ENCODE measurements at regions not wholly inside any gene's neighbourhood (a gene's known extent, or its start where the extent isn't known, plus 50 kb on each side); places are given as distances from the start of the nearest gene placed in this dataset.

DNA sequence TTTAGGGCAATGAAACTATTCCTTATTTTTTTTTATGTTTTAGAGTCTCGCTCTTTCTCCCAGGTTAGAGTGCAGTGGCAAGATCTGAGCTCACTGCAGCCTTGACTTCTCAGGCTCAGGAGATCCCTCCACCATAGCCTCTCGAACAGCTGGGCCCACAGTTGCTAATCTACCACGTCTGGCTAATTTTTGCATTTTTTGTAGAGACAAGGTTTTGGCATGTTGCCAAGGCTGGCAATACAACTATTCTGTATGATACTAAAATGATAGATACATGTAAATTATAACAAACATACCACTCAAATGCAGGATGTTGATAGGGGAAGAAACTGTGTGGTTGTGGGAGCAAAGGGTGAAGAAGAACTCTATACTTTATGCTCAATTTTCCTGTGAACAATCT is 401.3 kb downstream of the ZFHX3 start:
- no peak for DNase-seq (ENCODE audit: low read depth in 2 of 2)
- Histone ChIP-seq H3K4me3 (replicated peaks in 1 of 4; ENCODE audit: control extremely low read depth in 1 of 4, insufficient read depth in 1 of 4, low read depth in 3 of 4, low read length in 4 of 4) (no peak overlapping the region), H3K36me3 (ENCODE audit: control insufficient read depth, insufficient read depth, low read length) (no peaks in the 10 kb centered on the region), H3K4me2 (ENCODE audit: extremely low read depth, insufficient read depth, low read length) (no peak overlapping the region), H3K9ac (ENCODE audit: insufficient read depth, low read length) (no peak overlapping the region), H4K20me1 (ENCODE audit: control insufficient read depth, extremely low read depth, insufficient read depth, low read length) (no peaks in the 10 kb centered on the region), H2AFZ (ENCODE audit: low read length) (no peak overlapping the region), H3K27me3 (ENCODE audit: control insufficient read depth, insufficient read depth, low read length) (no peaks in the 10 kb centered on the region), H3K9me3 (ENCODE audit: control insufficient read depth, insufficient read depth, low read depth, low read length) (no peaks in the 10 kb centered on the region), H3K79me2 (ENCODE audit: control insufficient read depth, insufficient read depth, low read length) (no peaks in the 10 kb centered on the region), H3K27ac (ENCODE audit: insufficient read depth, low read length) (no peak overlapping the region), H3K4me1 (ENCODE audit: control insufficient read depth, extremely low read depth, insufficient read depth, low read length) (no peaks in the 10 kb centered on the region)
- no peak for TF ChIP-seq EZH2 (IDR thresholded peaks at IDR 0.05; ENCODE audit: low read length, missing control alignments)
- TF ChIP-seq, protein P1, sequence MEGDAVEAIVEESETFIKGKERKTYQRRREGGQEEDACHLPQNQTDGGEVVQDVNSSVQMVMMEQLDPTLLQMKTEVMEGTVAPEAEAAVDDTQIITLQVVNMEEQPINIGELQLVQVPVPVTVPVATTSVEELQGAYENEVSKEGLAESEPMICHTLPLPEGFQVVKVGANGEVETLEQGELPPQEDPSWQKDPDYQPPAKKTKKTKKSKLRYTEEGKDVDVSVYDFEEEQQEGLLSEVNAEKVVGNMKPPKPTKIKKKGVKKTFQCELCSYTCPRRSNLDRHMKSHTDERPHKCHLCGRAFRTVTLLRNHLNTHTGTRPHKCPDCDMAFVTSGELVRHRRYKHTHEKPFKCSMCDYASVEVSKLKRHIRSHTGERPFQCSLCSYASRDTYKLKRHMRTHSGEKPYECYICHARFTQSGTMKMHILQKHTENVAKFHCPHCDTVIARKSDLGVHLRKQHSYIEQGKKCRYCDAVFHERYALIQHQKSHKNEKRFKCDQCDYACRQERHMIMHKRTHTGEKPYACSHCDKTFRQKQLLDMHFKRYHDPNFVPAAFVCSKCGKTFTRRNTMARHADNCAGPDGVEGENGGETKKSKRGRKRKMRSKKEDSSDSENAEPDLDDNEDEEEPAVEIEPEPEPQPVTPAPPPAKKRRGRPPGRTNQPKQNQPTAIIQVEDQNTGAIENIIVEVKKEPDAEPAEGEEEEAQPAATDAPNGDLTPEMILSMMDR (conservative IDR thresholded peaks at IDR 0.05 in 1 of 2, IDR thresholded peaks at IDR 0.05 in 1 of 2; ENCODE audit: low read depth in 1 of 2, low read length in 2 of 2), result no peak

DNA sequence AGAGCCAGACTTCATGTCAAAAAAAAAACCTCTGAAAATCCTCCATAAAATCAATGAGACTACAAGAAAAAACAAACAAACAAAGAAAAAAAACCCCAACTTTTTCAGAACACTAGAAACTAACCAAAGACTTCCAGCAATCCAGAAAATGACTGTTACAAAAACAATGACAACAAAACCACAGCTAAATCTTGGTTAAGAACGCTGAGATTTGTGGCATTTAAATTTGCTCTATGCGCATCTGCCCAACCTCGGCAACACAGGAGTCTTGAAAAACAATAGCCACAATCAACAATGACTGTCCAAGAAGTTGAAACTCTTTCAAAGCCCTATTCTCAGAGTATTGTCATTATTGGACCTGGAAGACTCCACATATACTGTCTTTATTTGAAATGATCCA is 402.4 kb downstream of the ZFHX3 start:
- Histone ChIP-seq H3K9ac (ENCODE audit: insufficient read depth, low read length) (no peak overlapping the region), H4K20me1 (ENCODE audit: control insufficient read depth, extremely low read depth, insufficient read depth, low read length) (no peaks in the 10 kb centered on the region), H3K4me1 (ENCODE audit: control insufficient read depth, extremely low read depth, insufficient read depth, low read length) (no peaks in the 10 kb centered on the region), H3K79me2 (ENCODE audit: control insufficient read depth, insufficient read depth, low read length) (no peaks in the 10 kb centered on the region), H3K27me3 (ENCODE audit: control insufficient read depth, insufficient read depth, low read length) (no peaks in the 10 kb centered on the region), H3K36me3 (ENCODE audit: control insufficient read depth, insufficient read depth, low read length) (no peaks in the 10 kb centered on the region), H3K27ac (ENCODE audit: insufficient read depth, low read length) (no peak overlapping the region), H3K4me3 (replicated peaks in 1 of 4; ENCODE audit: control extremely low read depth in 1 of 4, insufficient read depth in 1 of 4, low read depth in 3 of 4, low read length in 4 of 4) (no peak overlapping the region), H3K9me3 (ENCODE audit: control insufficient read depth, insufficient read depth, low read depth, low read length) (no peaks in the 10 kb centered on the region), H3K4me2 (ENCODE audit: extremely low read depth, insufficient read depth, low read length) (no peak overlapping the region), H2AFZ (ENCODE audit: low read length) (no peak overlapping the region)
- TF ChIP-seq, protein P1 (conservative IDR thresholded peaks at IDR 0.05 in 1 of 2, IDR thresholded peaks at IDR 0.05 in 1 of 2; ENCODE audit: low read depth in 1 of 2, low read length in 2 of 2), result no peak
- TF ChIP-seq EZH2 (IDR thresholded peaks at IDR 0.05; ENCODE audit: low read length, missing control alignments), result no peak
- peak in 1 of 2 donors; percentile 30 for DNase-seq (ENCODE audit: low read depth in 2 of 2)

DNA sequence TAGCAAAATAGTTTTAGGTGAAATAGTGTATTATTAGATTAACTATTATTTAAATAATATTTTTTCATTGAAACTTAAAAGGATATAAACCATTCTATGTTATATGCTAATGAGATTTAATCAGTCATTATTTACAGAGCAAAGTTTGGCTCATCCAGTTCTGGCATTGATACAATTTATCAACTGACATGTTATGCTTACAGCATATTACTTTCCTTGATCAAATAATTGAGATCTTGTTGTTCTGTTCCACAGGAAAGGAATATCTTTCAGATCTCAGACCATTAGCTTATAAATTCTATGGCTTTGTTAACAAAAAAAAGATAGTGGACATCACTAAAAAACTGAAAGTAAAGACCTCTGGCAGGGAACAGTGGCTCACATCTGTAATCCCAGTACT is 403.0 kb downstream of the ZFHX3 start:
- H3K27ac ChIP-seq (ENCODE audit: insufficient read depth, low read length), result no peak overlapping the region
- DNase-seq (ENCODE audit: low read depth in 2 of 2), result no peak
- no peak for TF ChIP-seq EZH2 (IDR thresholded peaks at IDR 0.05; ENCODE audit: low read length, missing control alignments)
- TF ChIP-seq, protein P1 (conservative IDR thresholded peaks at IDR 0.05 in 1 of 2, IDR thresholded peaks at IDR 0.05 in 1 of 2; ENCODE audit: low read depth in 1 of 2, low read length in 2 of 2), result no peak

More for the DNA sequence above, 403.0 kb downstream of the ZFHX3 start:
- Histone ChIP-seq H3K9ac (ENCODE audit: insufficient read depth, low read length) (no peak overlapping the region), H3K4me1 (ENCODE audit: control insufficient read depth, extremely low read depth, insufficient read depth, low read length) (no peaks in the 10 kb centered on the region), H3K79me2 (ENCODE audit: control insufficient read depth, insufficient read depth, low read length) (no peaks in the 10 kb centered on the region), H3K27me3 (ENCODE audit: control insufficient read depth, insufficient read depth, low read length) (no peaks in the 10 kb centered on the region), H2AFZ (ENCODE audit: low read length) (no peak overlapping the region), H3K36me3 (ENCODE audit: control insufficient read depth, insufficient read depth, low read length) (no peaks in the 10 kb centered on the region), H4K20me1 (ENCODE audit: control insufficient read depth, extremely low read depth, insufficient read depth, low read length) (no peaks in the 10 kb centered on the region), H3K4me3 (replicated peaks in 1 of 4; ENCODE audit: control extremely low read depth in 1 of 4, insufficient read depth in 1 of 4, low read depth in 3 of 4, low read length in 4 of 4) (no peak overlapping the region), H3K9me3 (ENCODE audit: control insufficient read depth, insufficient read depth, low read depth, low read length) (no peaks in the 10 kb centered on the region), H3K4me2 (ENCODE audit: extremely low read depth, insufficient read depth, low read length) (no peak overlapping the region)

All from fibroblast of lung (primary cell).